H1 (cell line): ENCODE measurements at regions not wholly inside any gene's neighbourhood (a gene's known extent, or its start where the extent isn't known, plus 50 kb on each side); places are given as distances from the start of the nearest gene placed in this dataset.

Source experiments
- BCL11A ChIP-seq, 2 experiments: IDR thresholded peaks; one replicate each; pipeline ENCODE4 v1.6.1; 2011; ENCODE audit warnings: low read depth in 2 of 2, low read length in 2 of 2, mild to moderate bottlenecking in 2 of 2
- CHD1 ChIP-seq: IDR thresholded peaks from 2 replicates; pipeline ENCODE4 v1.6.1; 2012; ENCODE audit warnings: low read depth, low read length, improper control_type of control experiment
- CREB1 ChIP-seq: IDR thresholded peaks from 2 replicates; pipeline ENCODE4 v1.6.1; 2012; ENCODE audit warnings: inconsistent platforms
- EZH2 ChIP-seq: fragments of 200-600 bp; sonication (generic); IDR thresholded peaks from 2 replicates; pipeline ENCODE4 v1.7.1; 2012; ENCODE audit warnings: low read depth, mild to moderate bottlenecking, moderate library complexity, low read length, inconsistent platforms; ENCODE audit not compliant: severe bottlenecking
- HDAC6 ChIP-seq: IDR thresholded peaks from one replicate; pipeline ENCODE4 v1.7.1; 2012; ENCODE audit warnings: low read depth, mild to moderate bottlenecking, inconsistent platforms, low read length, moderate library complexity
- JUN ChIP-seq: IDR thresholded peaks from 2 replicates; pipeline ENCODE4 v1.6.1; 2011; ENCODE audit warnings: low read depth, mild to moderate bottlenecking, improper control_type of control experiment, low read length
- POLR2A ChIP-seq, 2 experiments: IDR thresholded peaks; 1 replicate in 1 of 2; 2 replicates in 1 of 2; pipeline ENCODE4 v1.6.1; 2011; ENCODE audit warnings: low read depth in 2 of 2, low read length in 2 of 2, mild to moderate bottlenecking in 2 of 2; ENCODE audit errors: control extremely low read depth in 1 of 2
- POLR2AphosphoS5 ChIP-seq: IDR thresholded peaks from 2 replicates; pipeline ENCODE4 v1.6.1; 2011; ENCODE audit warnings: low read depth, low read length
- SIN3A ChIP-seq, 2 experiments: IDR thresholded peaks in 1 of 2; conservative IDR thresholded peaks in 1 of 2; 2 replicates each; pipeline ENCODE4 v1.6.1; 2011 to 2012; ENCODE audit warnings: low read length in 2 of 2, improper control_type of control experiment in 1 of 2, low read depth in 1 of 2, mild to moderate bottlenecking in 1 of 2
- TAF1 ChIP-seq: IDR thresholded peaks from 2 replicates; pipeline ENCODE4 v1.6.1; 2011; ENCODE audit warnings: mild to moderate bottlenecking, low read depth, low read length
- YY1 ChIP-seq: IDR thresholded peaks from 2 replicates; pipeline ENCODE4 v1.6.1; 2011; ENCODE audit warnings: low read depth, mild to moderate bottlenecking, low read length
- TF ChIP-seq, protein P1 (sequence below), 3 experiments: IDR thresholded peaks; 1 replicate in 2 of 3; 2 replicates in 1 of 3; pipeline versions ENCODE4 v1.5.1 to v1.6.1; 2011; ENCODE audit warnings: low read length in 3 of 3, mild to moderate bottlenecking in 3 of 3, inconsistent platforms in 2 of 3, low read depth in 1 of 3, moderate library complexity in 1 of 3; ENCODE audit not compliant: insufficient read depth in 1 of 3; ENCODE audit errors: control extremely low read depth in 1 of 3
- TF ChIP-seq, protein P2 (sequence below): IDR thresholded peaks from 2 replicates; pipeline ENCODE4 v1.6.1; 2011; ENCODE audit warnings: low read depth, mild to moderate bottlenecking, low read length; ENCODE audit not compliant: insufficient read depth

DNA sequence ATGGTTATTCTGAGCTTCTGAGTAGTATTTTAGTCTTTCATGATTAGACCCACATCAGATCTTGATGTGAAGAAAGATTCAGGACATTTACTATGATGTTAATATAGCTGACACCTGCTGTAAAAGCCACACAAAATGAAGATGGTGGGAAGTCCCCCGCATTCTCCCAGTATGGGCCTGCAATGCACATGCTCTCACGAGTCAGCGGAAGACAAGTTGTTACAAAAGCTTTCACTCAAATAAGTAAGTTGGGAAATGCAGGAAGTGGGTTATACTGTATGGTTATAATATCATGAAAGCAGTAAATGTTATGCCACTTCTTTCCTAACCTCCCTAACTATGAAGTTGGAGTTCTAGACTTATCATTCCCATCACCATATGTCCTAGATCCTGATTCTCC is 171.9 kb downstream of the KLF5 start:
- TF ChIP-seq TAF1 (no peak), EZH2 (no peak), CHD1 (no peak), HDAC6 (no peak), POLR2AphosphoS5 (no peak), BCL11A (IDR thresholded peaks at IDR 0.05; ENCODE audit: low read depth in 2 of 2, low read length in 2 of 2) (no peak), YY1 (no peak), POLR2A (IDR thresholded peaks at IDR 0.05; ENCODE audit: control extremely low read depth in 1 of 2, low read depth in 2 of 2, low read length in 2 of 2) (no peak), JUN (no peak), CREB1 (no peak), SIN3A (conservative IDR thresholded peaks at IDR 0.05 in 1 of 2, IDR thresholded peaks at IDR 0.05 in 1 of 2; ENCODE audit: low read depth in 1 of 2, low read length in 2 of 2) (no peak)
- TF ChIP-seq, protein P1, sequence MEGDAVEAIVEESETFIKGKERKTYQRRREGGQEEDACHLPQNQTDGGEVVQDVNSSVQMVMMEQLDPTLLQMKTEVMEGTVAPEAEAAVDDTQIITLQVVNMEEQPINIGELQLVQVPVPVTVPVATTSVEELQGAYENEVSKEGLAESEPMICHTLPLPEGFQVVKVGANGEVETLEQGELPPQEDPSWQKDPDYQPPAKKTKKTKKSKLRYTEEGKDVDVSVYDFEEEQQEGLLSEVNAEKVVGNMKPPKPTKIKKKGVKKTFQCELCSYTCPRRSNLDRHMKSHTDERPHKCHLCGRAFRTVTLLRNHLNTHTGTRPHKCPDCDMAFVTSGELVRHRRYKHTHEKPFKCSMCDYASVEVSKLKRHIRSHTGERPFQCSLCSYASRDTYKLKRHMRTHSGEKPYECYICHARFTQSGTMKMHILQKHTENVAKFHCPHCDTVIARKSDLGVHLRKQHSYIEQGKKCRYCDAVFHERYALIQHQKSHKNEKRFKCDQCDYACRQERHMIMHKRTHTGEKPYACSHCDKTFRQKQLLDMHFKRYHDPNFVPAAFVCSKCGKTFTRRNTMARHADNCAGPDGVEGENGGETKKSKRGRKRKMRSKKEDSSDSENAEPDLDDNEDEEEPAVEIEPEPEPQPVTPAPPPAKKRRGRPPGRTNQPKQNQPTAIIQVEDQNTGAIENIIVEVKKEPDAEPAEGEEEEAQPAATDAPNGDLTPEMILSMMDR (IDR thresholded peaks at IDR 0.05; ENCODE audit: control extremely low read depth in 1 of 3, insufficient read depth in 1 of 3, low read depth in 1 of 3, low read length in 3 of 3), result no peak
- TF ChIP-seq, protein P2, sequence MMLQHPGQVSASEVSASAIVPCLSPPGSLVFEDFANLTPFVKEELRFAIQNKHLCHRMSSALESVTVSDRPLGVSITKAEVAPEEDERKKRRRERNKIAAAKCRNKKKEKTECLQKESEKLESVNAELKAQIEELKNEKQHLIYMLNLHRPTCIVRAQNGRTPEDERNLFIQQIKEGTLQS, result no peak
